ENCODE measurements at regions not wholly inside any gene's neighbourhood (a gene's known extent, or its start where the extent isn't known, plus 50 kb on each side); places are given as distances from the start of the nearest gene placed in this dataset.

- no peak for DNase-seq (ENCODE audit: low spot score)
Measured at GRCh38 chr14:101108579-101109346, 205.2 kb upstream of the RTL1 start.

- no peak for DNase-seq (ENCODE audit: low spot score)
Measured at GRCh38 chr14:101109347-101109638, 205.8 kb upstream of the RTL1 start.

- DNase-seq (ENCODE audit: low spot score): no peak
Measured at GRCh38 chr14:101109981-101110728, 206.6 kb upstream of the RTL1 start.

GRCh38 chr14:101110729-101111619 lies 207.5 kb upstream of the RTL1 start:
- DNase-seq (ENCODE audit: low spot score): no peak

GRCh38 chr14:101111620-101112290 lies 208.2 kb upstream of the RTL1 start:
- no peak for DNase-seq (ENCODE audit: low spot score)

- DNase-seq (ENCODE audit: low spot score): no peak
Measured at GRCh38 chr14:101112351-101113107, 209.0 kb upstream of the RTL1 start.

- DNase-seq (ENCODE audit: low spot score): no peak
Measured at GRCh38 chr14:101113108-101113612, 209.6 kb upstream of the RTL1 start.

DNA sequence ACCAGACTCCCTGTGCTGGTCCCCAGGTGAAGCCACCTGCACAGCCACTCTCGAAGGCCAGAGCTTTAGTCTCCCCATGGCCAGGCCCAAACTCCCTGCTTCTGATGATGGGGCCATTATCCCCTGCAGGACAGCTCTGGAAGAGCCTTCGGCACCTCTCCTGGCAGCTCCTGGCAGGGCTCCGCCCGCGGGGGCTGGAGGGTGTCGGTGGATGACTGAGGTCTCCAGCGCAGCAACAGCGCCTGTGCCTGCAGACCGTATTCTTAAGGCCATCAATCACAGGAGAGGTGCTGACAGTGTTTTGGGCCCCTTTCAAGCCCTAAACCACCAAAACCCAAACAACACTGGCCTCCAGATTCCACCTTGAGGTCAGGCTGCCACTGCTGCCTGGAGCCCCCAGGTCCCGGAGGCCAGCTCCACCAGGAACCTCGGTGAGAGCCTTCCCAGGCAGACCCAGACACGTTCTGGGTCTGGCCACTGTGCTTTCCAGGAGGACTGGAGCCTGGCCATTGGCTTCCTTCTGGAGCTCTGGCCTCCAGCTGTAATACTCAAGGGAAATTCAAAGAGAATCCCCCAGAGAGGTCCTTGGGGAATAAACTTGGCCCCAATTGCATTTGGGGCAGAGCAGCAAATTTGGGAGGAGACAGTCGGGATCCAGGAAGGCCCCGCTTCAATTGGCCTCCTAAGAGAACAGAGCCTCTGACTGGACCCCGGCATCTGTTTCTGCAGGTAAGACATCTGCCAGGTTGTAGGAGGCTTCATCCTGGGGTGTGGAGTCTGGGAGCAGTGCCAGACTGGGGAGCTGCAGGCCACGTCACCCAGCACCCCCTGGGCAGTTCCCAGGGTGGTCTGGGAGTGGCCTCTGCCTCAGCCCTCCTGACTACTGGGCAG lies 210.6 kb upstream of the RTL1 start:
- DNase-seq (ENCODE audit: low spot score): no peak

DNA sequence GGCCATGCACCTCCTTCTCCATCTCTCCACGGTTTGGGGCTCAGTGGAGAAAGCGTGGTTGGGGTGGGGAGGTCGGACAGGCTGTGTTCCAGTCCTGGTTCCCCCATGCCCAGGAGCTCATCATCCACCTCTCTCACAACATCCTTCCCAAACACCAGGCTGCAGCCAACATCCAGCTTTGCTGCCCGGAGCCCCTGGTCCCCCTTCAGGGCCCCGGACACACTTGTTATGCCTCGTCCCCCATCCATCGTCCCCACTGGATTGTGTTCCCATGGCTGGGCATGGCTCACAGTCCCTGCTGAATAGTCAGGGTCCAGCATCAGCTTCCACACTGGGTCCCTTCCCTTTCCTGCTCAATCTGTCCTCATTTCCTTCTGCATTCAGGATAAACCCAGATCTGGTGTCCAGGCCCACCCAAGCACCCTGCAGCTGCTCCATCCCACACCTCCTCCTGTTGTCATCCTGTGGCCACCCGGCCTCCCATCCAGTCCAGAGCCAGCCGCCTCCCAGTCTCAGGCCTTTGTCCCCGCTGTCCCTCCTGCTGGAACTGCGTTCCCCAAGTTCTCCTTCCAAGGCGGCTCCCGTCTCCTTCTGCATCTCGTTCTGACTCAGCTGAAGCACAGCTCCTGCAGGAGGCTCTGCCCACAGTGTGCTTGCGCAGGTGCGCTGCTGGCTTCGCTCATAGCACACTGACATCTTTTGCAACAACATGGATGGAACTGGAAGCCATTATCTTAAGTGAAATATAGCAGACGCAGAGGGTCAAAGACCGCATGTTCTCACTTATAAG lies 211.4 kb upstream of the RTL1 start:
- no peak for DNase-seq (ENCODE audit: low spot score)

GRCh38 chr14:101115652-101116051 lies 212.1 kb upstream of the RTL1 start:
- no peak for DNase-seq (ENCODE audit: low spot score)

DNA sequence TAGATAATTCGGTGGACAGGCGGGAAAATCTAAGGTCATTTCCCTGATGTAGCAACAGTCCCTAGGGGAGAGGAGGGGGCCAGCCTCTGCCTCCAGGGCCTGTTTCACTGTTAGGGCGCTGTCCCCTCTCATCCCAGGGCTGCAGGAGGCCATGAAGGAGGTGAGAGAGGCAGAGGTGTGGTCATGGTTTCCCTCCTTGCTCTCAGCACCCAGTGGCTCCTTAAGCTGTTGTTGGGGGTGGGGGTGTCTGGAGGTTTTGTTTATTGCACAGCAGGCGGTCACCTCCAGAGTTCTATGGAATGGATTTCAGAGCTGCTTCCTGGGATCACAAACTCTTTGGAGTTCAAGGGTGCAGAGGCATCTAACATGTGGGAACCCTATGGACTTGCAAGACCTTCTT lies 212.5 kb upstream of the RTL1 start:
- no peak for DNase-seq (ENCODE audit: low spot score)

DNA sequence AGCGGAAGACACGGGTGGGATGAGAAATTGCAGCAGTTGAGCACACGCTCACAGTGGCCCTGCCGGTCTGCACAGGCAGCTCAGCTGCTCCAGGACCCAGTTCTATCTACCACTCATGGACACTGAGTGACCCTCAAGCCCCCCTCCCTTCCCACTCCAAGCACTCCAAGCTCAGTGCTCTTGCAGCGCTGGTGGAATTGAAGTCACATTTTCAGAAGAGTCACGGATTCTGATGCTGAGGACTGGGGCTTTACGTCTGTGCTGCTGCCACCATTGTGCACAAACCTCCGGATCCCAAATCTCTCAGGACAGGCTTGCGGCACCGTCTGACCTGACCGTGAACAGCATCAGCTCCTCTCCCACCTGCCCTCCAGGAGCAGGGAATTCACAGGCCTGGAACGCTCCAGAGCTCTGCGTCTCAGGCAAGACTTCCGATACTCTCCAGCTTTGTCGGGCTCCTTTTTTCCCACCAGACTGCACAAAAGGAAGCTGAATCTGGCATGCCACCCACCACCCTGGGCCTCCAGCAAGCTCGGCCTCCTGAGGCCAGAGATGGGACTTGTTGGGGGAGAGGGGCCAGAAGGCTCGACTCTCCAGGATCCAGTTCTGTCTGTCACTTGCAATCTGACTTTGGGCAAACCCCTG lies 213.1 kb upstream of the RTL1 start:
- no peak for DNase-seq (ENCODE audit: low spot score)

DNA sequence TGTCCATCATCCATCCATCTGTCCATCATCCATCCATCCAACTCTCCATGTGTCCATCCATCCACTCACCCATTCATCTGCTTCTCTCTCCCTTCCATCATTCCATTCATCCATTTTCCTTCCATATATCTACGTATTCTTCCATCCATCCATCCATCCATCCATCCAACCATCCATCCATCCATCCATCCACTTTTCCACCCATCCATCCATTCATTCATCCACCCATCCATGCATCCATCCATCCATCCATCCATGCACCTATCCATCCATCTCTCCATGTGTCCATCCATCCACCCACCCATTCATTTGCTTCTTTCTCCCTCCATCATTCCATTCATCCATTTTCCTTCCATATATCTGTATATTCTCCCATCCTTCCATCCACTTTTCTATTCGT lies 214.0 kb upstream of the RTL1 start:
- no peak for DNase-seq (ENCODE audit: low spot score)

- DNase-seq (ENCODE audit: low spot score): no peak
Measured at GRCh38 chr14:101118233-101118632, 214.7 kb upstream of the RTL1 start.

DNA sequence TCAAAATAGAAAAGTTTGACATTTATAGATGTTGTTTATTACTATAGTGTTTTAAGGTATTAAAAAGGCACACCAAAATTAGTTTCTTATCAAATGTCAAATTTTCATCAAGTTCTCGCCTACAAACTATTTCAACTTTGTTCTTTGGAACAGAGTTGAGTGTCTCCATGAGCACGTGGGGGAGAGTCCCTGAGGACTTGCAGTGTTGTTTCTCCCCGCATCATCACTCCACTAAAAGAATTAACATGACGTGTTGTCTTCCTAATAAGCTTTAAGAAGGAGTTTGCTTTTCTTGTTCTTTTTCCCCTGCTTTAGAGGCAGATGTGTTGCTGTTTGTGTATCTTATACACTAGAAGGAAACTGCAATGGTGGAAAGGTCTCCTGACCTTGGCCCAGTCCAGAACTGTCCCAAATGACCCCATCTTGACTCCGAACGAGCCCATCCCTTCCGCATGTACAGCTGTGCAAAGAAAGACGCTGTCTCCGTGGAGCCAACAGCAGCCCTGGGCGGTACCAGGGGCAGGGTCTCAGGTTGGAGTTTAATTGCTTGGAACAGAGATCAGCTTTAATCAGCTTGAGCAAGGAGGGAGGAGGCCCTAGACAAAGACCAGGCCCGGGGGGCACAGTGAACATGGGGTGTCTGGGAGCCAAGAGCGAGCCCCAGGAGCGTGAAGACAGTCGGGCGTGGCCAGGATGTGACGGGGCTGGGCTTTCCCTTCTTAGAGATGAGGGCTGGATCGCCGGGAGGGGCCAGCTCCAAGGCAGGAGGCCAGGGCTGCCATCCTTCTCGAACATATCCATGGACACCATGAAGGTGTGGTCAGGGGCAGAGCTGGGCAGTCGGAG lies 215.4 kb upstream of the RTL1 start:
- DNase-seq (ENCODE audit: low spot score): no peak

GRCh38 chr14:101119830-101120571 lies 216.5 kb upstream of the RTL1 start:
- no peak for DNase-seq (ENCODE audit: low spot score)

Measured in COLO829 (cell line).